ENCODE measurements at regions not wholly inside any gene's neighbourhood (a gene's known extent, or its start where the extent isn't known, plus 50 kb on each side); places are given as distances from the start of the nearest gene placed in this dataset.
"Not testable (repeated sequence)": the region's sequence is repeated elsewhere in the genome, so short reads cannot be mapped to it uniquely, and the experiment has no call there.

DNA sequence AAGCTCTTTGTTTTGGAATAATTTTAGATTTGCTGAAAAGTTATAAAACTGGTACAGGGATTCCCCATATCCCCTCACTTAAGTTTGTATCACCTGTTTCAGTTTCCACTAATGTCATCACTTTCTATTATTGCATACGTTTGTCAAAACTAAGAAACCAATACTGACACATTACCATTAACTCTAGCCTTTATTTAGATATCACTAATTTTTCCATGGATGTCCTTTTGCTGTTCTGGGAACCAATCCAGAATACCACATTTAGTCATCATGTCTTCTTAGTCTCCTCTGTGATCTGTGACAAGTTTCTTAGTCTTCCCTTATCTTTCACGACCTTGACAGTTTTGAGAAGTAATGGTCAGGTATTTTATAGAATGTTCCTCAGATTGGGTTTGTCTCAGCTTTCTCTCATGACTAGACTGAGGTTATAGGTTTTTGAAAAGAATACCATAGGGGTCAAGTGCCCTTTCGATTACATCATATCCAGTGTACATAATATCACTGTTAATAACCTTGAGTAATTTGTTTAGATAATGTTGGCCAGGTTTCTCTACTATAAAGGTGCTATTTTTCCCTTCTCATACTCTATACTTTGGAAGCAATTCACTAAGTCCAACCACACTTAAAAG lies 51.9 kb upstream of the NMUR2 start:
- no peak for DNase-seq

- DNase-seq: no peak
Measured at GRCh38 chr5:152462021-152462721, 57.1 kb upstream of the NMUR2 start.

DNA sequence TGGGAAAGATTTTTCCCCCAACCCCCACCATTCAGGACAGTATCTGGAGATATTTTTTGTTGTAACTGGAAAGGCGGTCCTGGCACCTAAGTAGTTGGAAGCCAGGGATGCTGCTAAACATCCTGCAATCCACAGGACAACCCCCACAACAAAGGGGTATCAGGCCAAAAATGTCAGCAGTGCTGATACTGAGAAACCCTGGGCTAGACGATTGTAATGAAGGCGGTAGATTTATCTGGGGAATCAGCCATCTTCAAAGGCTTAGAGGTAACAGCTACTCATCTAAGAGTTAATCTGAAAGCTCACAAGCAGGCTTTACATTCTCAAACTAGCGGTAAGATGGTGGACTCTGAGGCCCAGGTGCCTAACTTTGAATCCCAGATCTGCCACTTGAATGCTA lies 59.0 kb upstream of the NMUR2 start:
- no peak for DNase-seq

DNA sequence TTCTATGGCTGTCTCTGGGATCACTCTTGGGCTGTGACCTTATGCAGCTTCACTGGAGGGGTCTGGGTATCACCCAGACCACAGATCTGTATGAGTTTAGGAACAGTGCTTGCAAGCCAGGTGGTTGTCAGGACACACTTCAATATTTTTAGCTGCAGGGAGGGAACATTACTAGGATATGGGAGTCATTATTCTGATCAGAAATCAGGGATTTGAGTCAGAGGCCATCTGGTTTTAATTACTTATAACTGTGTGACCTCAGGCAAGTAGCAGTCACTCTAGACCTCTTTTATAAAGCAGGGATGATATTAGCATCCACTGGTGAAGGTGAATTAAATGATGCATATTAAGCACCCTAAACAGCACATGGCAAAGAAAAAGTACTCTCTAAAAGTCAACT lies 60.1 kb upstream of the NMUR2 start:
- no peak for DNase-seq

GRCh38 chr5:152466085-152466745 lies 61.1 kb upstream of the NMUR2 start:
- DNase-seq: no peak

- no peak for DNase-seq
Measured at GRCh38 chr5:152470167-152470566, 65.1 kb upstream of the NMUR2 start.

DNA sequence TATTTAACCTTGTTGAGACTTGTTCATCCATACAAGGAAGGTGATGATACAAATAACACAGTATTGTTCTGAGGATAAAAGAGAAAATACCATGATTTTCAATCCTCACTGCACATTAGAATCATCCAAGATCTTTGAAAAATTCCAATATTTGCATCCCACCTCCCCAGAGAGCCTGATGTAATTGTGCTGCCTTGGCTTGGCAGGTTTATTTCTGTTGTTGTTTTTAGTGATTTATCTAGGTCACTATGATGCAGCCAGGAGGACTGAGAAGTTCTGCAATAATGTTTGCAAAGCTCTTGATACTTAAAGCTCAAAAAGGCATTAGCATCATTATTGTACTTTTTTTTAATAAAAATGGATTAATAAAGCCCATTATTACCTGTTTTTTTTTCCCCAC lies 67.0 kb upstream of the NMUR2 start:
- no peak for DNase-seq

DNA sequence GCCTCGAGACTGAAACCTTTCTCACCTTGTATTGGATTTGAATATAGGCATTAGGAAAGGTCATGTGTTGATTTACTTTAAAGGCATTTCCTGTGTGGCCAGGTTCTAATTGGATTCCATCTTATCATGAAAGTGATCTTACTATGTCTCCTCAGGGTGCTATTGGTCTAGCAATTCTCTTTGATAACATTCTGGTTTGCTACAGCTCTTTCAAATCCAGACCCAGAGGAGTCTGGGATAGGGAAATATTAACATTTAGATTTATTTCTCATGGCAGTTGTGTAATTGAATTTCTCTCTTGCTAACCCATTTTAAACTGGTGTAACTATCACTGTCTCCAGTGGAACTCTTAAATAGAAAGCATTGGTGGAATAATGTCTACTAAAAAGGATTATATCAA lies 69.9 kb upstream of the NMUR2 start:
- DNase-seq: no peak

DNA sequence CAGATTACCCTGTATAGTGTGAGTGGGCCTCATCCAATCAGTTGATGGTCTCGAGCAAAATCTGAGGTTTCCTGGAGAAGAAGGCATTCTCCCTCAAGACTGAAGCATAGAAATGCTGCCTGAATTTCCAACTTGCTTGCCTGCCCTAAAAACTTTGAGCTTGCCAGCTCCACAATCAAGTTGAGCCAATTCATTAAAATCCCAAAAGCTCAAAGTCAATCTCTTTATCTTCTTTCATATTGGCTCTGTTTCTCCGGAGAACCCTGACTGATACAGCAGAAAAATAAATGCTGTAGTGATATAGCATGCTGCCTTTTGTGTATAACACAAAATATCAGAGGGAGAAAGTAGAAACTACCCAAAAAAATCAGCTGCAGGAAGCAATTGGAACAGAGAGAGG lies 72.5 kb upstream of the NMUR2 start:
- DNase-seq: no peak

- not testable (repeated sequence) for DNase-seq
Measured at GRCh38 chr5:152479866-152480265, 74.8 kb upstream of the NMUR2 start.

DNA sequence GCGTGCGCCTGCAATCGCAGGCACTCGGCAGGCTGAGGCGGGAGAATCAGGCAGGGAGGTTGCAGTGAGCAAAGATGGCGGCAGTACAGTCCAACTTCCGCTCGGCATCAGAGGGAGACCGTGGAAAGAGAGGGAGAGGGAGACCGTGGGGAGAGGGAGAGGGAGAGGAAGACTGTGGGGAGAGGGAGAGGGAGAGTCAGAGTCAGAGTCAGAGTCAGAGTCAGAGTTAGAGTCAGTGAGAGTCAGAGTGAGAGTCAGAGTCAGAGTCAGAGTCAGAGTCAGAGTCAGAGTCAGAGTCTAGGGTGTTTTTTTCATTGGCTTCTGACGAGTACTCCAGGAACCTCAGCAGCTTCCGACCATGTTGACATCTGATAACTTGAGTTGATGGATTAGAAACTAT lies 75.6 kb upstream of the NMUR2 start:
- DNase-seq: not testable (repeated sequence)

GRCh38 chr5:152487130-152487529 lies 82.1 kb upstream of the NMUR2 start:
- no peak for DNase-seq

DNA sequence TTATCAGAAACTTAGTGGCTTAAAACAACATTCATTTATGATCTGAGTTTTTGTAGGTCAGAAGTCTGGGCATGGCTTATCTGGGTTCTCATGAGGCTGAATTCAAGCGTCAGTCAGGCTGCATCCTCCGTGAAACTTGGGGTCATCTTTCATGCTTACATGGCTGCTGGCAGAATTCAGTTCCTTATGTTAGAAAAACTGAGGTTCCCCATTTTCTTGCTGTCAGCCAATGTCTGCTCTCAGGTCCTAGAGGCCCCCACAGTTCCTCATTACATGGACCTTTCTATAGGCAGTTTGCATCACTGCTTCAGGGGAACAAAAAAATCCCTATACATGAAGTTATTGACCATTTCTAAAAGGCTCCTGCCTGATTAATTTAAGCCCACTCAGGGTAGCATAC lies 83.8 kb upstream of the NMUR2 start:
- DNase-seq: no peak

DNA sequence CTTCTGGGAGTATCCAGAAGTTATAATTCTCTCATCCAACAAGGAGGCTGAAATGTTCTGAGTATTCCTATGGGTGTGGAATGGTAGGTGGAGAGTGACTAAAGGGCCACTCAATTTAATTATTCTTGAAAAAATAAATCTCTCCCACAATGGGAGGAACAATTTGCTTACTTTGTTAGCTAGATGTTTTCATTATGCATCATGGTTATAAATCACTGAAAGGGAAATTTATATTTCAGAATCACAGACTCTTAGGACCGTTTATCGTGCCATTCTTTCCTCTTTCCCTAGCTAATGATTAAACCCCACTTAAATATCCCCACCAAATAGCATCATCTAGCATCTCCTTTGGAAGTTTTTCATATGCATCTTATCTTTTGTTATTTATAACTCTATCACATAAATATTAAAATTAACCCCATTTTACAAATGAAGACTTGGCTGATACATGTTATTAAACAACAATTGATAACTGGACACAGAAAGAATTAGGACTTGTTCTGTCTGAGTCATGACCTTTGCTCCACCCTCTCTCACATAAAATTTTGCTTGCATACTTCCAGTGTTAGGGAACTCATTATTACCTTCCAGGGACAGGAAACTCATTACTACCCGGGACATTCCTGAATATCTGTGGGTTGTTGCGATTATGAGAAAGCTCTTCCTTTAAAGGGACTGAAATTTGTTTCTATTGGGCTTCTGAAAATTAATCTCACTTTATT lies 94.9 kb upstream of the NMUR2 start:
- DNase-seq: no peak

GRCh38 chr5:152501294-152501693 lies 96.2 kb upstream of the NMUR2 start:
- no peak for DNase-seq

DNA sequence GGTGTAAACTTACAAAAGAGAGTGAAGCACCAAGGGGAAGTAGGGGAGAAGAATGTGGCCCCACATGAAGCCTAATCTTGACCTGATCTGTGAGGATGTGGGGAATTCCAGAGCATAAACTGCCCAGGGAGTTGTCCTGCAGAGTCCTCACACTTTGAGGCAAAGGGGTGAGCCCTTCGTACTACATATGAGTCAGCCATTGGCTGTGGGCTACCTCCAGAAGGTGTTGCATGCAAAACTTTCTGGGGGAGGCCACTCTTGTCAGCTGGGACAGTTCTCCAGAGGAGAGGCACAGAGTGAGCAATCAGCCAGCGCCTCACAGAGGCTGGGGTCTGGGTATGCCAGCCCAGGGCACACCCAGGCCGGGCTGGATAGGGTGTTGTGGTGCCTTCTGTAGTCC lies 98.1 kb upstream of the NMUR2 start:
- DNase-seq: no peak

DNA sequence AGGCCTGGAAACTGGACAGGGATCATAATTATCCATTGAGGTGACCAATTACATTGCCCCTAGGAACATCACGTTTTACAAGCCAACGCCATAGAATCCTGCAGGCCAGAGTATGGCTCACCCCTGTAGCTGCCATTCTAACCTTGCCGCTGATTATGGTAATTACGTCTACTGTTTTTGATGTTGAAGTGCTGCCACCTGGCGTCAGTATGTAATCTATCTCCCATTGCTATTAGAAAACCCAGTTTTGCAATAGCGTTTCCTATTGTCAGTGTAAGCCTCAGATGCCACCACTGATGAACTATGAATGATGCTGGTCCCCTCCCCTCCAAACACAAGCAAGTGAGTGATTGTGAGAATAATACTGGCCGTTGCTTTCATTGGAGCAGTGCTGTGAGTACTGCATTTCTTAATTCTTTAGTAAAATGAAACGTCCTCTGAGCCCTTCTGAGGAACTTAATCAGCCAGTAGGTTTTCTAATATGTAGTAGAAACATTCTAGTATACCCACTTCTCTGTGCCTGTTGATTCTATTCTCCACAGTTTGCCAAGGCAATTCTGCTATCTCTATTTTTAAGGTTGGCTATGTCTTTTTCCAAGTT lies 100.5 kb upstream of the NMUR2 start:
- no peak for DNase-seq

GRCh38 chr5:152511120-152511519 lies 106.0 kb upstream of the NMUR2 start:
- no peak for DNase-seq

DNA sequence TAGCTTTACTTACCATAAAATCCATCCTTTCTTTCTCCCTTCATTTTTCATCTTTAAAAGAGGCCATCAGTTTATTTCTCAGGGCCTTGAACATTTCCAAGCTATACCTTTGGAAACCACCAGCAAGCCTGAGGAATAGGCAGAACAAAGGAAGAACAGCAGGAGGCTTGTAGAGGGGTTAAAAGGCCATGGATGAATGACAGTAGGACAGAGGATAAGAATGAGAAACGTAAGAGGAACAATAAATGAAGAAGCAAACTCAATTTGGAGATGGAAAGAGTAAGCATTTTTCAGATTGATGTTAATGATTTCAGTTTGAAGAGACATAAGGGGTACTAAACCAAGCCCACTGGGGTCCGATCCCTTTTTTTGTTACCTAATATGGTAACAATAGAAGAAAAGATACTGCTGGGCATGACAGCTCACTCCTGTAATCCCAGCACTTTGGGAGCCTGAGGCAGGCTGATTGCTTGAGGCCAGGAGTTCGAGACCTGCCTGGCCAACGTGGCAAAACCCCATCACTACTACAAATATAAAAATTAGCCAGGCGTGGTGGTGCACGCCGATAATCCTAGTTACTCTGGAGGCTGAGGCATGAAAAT lies 106.6 kb upstream of the NMUR2 start:
- no peak for DNase-seq

- no peak for DNase-seq
Measured at GRCh38 chr5:152514827-152515397, 109.8 kb upstream of the NMUR2 start.

- no peak for DNase-seq
Measured at GRCh38 chr5:152523964-152524363, 118.9 kb upstream of the NMUR2 start.

DNA sequence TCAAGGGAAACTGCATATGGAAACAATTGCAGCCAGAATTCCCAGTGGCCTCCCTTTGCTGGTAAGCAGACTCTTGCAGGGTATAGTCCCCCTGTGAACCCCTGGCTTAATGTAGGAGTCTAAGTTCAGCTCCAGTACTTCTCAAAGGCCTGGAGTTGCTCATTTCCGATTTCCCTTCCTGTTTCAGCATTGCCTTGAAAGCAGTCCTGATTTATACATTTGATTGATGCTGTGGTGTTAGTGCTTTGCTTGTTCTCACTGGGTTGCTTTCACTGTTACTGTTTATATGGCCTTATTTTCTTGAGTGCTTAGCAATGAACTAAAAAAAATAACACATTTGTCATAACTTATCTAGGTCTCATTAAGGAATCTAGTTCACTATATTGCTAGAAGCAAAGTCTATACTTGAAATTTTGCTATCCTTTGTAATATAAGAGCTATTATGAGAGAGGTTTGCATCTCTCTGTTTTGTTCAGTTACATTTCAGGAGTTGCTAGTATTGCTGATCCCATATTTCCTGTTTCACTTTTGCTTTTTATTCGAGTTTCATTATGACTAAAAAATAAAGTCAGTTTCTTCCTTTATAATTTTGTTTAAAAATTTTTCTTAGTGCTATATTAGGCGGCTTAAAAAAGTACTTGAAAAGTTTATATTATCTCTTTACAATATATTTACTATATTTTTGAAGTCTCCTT lies 122.4 kb upstream of the NMUR2 start:
- no peak for DNase-seq
